Vagina (tissue), 2 donors: ENCODE measurements at regions not wholly inside any gene's neighbourhood (a gene's known extent, or its start where the extent isn't known, plus 50 kb on each side); places are given as distances from the start of the nearest gene placed in this dataset.

Source experiments
- DNase-seq, 2 donors: peaks; one replicate each; pipeline ENCODE4 v3.0.0-alpha.2; 2017; ENCODE audit errors: extremely low spot score in 2 of 2
- H3K27ac ChIP-seq: fragments of 200-600 bp; sonication (generic); one replicate; pipeline ENCODE4 v1.5.1; 2019
- H3K27me3 ChIP-seq: fragments of 200-600 bp; sonication (generic); one replicate; pipeline ENCODE4 v1.5.1; 2019
- H3K36me3 ChIP-seq, 2 donors: fragments of 200-600 bp; sonication (generic); one replicate each; pipeline ENCODE4 v1.5.1; 2017 to 2019
- H3K4me1 ChIP-seq: fragments of 200-600 bp; sonication (generic); one replicate; pipeline ENCODE4 v1.5.1; 2019
- H3K4me3 ChIP-seq, 2 donors: fragments of 200-600 bp; sonication (generic); 1 replicate in 1 of 2; 2 replicates in 1 of 2; pipeline ENCODE4 v1.5.1; 2016 to 2019
- H3K9me3 ChIP-seq: fragments of 200-600 bp; sonication (generic); one replicate; pipeline ENCODE4 v1.5.1; 2019
- POLR2A ChIP-seq, 2 donors: fragments of 450-650 bp; IDR thresholded peaks; one replicate each; pipeline ENCODE4 v1.6.1; 2017; ENCODE audit warnings: antibody characterized with exemption in 2 of 2, mild to moderate bottlenecking in 2 of 2, moderate library complexity in 2 of 2
- POLR2AphosphoS5 ChIP-seq, 2 donors: sonication (generic); formaldehyde crosslinking; IDR thresholded peaks; one replicate each; pipeline ENCODE4 v1.9.0; 2017; ENCODE audit warnings: antibody characterized with exemption in 2 of 2, mild to moderate bottlenecking in 2 of 2, low read depth in 1 of 2; ENCODE audit not compliant: insufficient read depth in 1 of 2
- intact Hi-C: fragments of 100-400 bp; cut with DNase I; formaldehyde crosslinking; loops from one replicate; pipeline ENCODE4 v1.15.1; 2023
- TF ChIP-seq, protein P1 (sequence below), 3 experiments: fragments of 450-650 bp in 2 of 3; fragments of 200-600 bp in 1 of 3; sonication (generic) in 1 of 3; IDR thresholded peaks; one replicate each; pipeline ENCODE4 v1.5.1; 2017 to 2019; ENCODE audit warnings: antibody characterized with exemption in 3 of 3, mild to moderate bottlenecking in 2 of 3, moderate library complexity in 2 of 3

DNA sequence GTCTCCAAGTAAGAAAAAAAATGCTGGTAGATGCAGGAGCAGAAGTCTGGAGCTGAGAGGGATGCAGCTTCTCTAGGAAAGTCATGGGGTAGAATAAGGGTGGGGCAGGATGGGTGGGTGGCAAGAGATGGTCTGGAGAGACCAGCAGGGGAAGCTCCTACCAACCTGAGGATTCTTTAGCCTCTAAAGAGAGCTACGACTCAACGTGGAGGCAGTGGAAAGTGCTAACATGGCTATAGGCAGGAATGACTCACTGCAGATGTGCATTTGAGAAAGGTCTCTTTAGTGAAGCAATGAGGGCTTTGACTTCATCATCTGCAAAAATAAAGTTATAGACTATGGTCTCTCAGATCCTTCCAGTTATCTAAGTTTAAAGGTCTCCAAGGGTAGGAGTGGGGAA is 722.8 kb upstream of the RAB6C start:
- no peaks in the 10 kb centered on the region for H3K36me3 ChIP-seq
- no peak overlapping the region for H3K27ac ChIP-seq
- intact Hi-C loops, result no loop called here
- no peak for DNase-seq
- TF ChIP-seq, protein P1, sequence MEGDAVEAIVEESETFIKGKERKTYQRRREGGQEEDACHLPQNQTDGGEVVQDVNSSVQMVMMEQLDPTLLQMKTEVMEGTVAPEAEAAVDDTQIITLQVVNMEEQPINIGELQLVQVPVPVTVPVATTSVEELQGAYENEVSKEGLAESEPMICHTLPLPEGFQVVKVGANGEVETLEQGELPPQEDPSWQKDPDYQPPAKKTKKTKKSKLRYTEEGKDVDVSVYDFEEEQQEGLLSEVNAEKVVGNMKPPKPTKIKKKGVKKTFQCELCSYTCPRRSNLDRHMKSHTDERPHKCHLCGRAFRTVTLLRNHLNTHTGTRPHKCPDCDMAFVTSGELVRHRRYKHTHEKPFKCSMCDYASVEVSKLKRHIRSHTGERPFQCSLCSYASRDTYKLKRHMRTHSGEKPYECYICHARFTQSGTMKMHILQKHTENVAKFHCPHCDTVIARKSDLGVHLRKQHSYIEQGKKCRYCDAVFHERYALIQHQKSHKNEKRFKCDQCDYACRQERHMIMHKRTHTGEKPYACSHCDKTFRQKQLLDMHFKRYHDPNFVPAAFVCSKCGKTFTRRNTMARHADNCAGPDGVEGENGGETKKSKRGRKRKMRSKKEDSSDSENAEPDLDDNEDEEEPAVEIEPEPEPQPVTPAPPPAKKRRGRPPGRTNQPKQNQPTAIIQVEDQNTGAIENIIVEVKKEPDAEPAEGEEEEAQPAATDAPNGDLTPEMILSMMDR (IDR thresholded peaks at IDR 0.05), result no peak
- TF ChIP-seq POLR2AphosphoS5 (IDR thresholded peaks at IDR 0.05; ENCODE audit: insufficient read depth in 1 of 2, low read depth in 1 of 2), result no peak
- no peak for TF ChIP-seq POLR2A (IDR thresholded peaks at IDR 0.05)
- no peaks in the 10 kb centered on the region for H3K9me3 ChIP-seq
- H3K27me3 ChIP-seq, result no peaks in the 10 kb centered on the region
- H3K4me3 ChIP-seq, result no peak overlapping the region
- H3K4me1 ChIP-seq, result peaks cover 17% of the 10 kb centered on the region

DNA sequence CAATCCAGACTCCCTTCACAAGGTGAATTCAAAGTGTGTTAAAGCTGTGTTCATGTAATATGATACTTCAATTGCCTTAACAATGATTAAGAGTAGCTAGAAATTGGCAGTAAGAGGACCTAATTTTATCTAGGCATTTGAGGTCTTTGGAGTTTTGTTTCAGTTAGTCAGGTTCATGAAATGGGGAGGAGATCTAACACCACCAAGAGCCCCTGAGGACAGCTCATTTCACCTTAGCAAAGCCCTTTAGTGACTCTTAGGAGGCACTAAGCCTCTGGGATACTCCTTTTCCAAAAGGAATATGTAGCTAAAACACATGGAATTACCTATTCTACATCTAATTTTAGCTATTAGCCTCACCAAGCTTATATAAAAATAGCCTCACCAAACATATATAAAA is 716.5 kb upstream of the RAB6C start:
- Histone ChIP-seq H3K27me3 (no peaks in the 10 kb centered on the region), H3K36me3 (no peaks in the 10 kb centered on the region), H3K9me3 (no peaks in the 10 kb centered on the region), H3K27ac (no peak overlapping the region), H3K4me3 (no peak overlapping the region), H3K4me1 (no peaks in the 10 kb centered on the region)
- DNase-seq, result no peak
- no peak for TF ChIP-seq POLR2AphosphoS5 (IDR thresholded peaks at IDR 0.05; ENCODE audit: insufficient read depth in 1 of 2, low read depth in 1 of 2)
- TF ChIP-seq POLR2A (IDR thresholded peaks at IDR 0.05), result no peak
- TF ChIP-seq, protein P1 (IDR thresholded peaks at IDR 0.05), result no peak
- intact Hi-C loops, result no loop called here

DNA sequence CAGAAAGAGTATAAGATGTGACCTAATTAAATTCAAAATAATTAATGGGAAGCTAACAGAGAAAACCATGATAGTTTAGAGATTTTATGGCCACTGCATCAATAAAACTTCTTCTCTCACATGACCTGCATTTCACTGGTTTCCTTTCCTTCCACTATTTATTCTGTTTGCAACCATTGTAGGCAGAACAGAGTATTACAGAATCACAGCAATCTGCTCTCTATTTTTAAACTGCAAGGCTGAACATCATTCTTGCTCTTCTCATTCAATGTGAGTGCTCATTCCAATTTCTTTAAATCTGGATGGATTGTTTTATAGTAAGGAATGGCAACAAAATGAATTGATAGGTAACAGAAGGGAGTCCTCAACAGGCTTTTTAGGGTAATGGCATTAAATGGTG is 715.5 kb upstream of the RAB6C start:
- intact Hi-C loops, result no loop called here

DNA sequence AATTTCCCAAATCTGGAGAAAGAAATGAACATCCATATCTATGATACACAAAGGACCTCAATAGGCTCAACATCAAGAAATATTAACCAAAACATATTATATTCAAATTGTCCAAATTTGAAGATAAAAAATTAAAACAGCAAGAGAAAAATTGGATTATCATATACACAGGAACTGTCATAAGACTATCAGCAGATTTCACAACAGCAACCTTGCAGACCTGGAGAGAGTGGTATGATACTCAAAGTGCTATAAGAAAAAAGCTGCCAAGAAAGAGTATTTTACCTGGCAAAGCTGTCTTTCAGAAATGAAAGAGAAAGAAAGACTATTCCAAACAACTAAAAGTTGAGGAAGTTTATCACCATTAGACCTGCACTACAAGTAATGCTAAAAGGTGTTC is 711.9 kb upstream of the RAB6C start:
- Histone ChIP-seq H3K36me3 (no peaks in the 10 kb centered on the region), H3K4me3 (no peak overlapping the region), H3K27ac (no peak overlapping the region), H3K9me3 (no peaks in the 10 kb centered on the region), H3K27me3 (no peaks in the 10 kb centered on the region), H3K4me1 (no peaks in the 10 kb centered on the region)
- TF ChIP-seq POLR2AphosphoS5 (IDR thresholded peaks at IDR 0.05; ENCODE audit: insufficient read depth in 1 of 2, low read depth in 1 of 2), result no peak
- TF ChIP-seq POLR2A (IDR thresholded peaks at IDR 0.05), result no peak
- TF ChIP-seq, protein P1 (IDR thresholded peaks at IDR 0.05), result no peak
- no peak for DNase-seq
- intact Hi-C loops, result no loop called here

More for the DNA sequence above, 715.5 kb upstream of the RAB6C start:
- H3K4me3 ChIP-seq, result no peak overlapping the region
- no peak for DNase-seq
- no peaks in the 10 kb centered on the region for H3K4me1 ChIP-seq
- no peaks in the 10 kb centered on the region for H3K9me3 ChIP-seq
- no peaks in the 10 kb centered on the region for H3K36me3 ChIP-seq
- no peaks in the 10 kb centered on the region for H3K27me3 ChIP-seq
- TF ChIP-seq, protein P1 (IDR thresholded peaks at IDR 0.05), result no peak
- TF ChIP-seq POLR2AphosphoS5 (IDR thresholded peaks at IDR 0.05; ENCODE audit: insufficient read depth in 1 of 2, low read depth in 1 of 2) (no peak), POLR2A (IDR thresholded peaks at IDR 0.05) (no peak)
- H3K27ac ChIP-seq, result no peak overlapping the region

DNA sequence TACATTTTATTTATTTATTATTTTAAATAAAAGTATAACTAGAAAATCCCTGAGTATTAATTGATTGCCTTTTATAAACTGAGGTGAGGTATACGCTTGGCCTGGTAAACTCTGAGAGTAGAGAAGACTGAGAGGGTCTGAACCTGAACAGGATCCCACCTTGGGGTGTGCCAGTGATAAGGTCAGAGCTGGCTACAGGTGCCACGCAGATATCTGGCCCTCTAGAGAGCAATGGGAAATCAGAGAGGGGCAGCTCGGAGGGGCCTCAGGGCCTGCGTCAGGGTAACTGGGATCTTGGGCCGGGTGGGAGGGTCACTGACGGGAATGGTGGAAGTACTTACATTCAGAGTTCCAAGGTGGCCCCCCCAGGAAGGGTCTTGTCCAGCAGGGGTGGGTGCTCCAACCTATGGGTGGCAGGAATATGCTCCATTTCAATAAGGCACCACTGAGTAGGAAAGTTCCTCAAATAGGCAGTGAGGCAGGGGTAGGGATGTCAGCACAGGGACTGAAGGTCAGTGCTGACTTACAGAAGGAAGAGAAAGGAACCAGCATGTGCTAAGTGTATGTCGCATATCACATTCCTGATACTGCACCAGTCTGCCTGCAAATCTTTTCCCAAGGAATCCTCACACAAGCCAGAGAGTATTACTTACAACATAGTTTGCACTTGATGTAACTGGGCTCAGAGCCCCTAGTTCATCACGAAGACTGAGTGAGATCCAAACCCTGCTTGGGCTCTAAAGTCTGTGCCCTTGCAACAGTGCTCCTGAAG is 706.0 kb upstream of the RAB6C start:
- Histone ChIP-seq H3K27me3 (no peaks in the 10 kb centered on the region), H3K4me3 (no peak overlapping the region), H3K36me3 (no peaks in the 10 kb centered on the region), H3K9me3 (no peaks in the 10 kb centered on the region), H3K4me1 (no peaks in the 10 kb centered on the region), H3K27ac (no peak overlapping the region)
- intact Hi-C loops, result no loop called here
- DNase-seq, result no peak
- TF ChIP-seq, protein P1 (IDR thresholded peaks at IDR 0.05), result no peak
- TF ChIP-seq POLR2AphosphoS5 (IDR thresholded peaks at IDR 0.05; ENCODE audit: insufficient read depth in 1 of 2, low read depth in 1 of 2) (no peak), POLR2A (IDR thresholded peaks at IDR 0.05) (no peak)
